Testis (tissue), 2 donors: ENCODE measurements at regions not wholly inside any gene's neighbourhood (a gene's known extent, or its start where the extent isn't known, plus 50 kb on each side); places are given as distances from the start of the nearest gene placed in this dataset.

Experiments used
- CTCF ChIP-seq, 3 experiments: fragments of 450-650 bp in 2 of 3; fragments of 200-600 bp in 1 of 3; sonication (generic) in 1 of 3; IDR thresholded peaks; one replicate each; pipeline ENCODE4 v1.5.1; 2016 to 2019; ENCODE audit warnings: antibody characterized with exemption in 3 of 3, mild to moderate bottlenecking in 2 of 3, moderate library complexity in 1 of 3
- POLR2A ChIP-seq: fragments of 450-650 bp; IDR thresholded peaks from one replicate; pipeline ENCODE4 v1.6.1; 2017; ENCODE audit warnings: antibody characterized with exemption, mild to moderate bottlenecking, moderate library complexity

DNA sequence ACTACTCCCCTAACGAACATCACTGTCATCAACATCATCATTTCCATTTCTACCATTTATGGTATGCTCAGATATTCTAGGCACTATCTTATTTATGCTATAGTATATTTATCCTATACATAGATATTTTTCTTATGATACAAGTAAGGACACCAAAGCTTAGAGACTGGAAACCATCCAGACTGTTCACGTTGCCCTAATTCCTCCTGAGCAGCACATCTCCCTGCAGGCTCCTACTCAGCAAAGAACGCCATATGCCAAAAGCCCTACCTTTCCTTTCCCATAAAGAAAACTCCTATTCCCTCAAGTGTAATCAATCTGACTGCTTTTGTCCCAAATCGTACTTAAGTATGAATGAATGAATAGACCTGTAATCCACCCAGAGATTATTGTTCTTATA lies 247.0 kb downstream of the PRELID2 start:
- TF ChIP-seq CTCF (IDR thresholded peaks at IDR 0.05) (no peak), POLR2A (no peak)
